ENCODE measurements at regions not wholly inside any gene's neighbourhood (a gene's known extent, or its start where the extent isn't known, plus 50 kb on each side); places are given as distances from the start of the nearest gene placed in this dataset.
A peak's percentile ranks its signal among the peaks of the same experiment; 100 is the strongest.

GRCh38 chr14:83994020-83994419 is 1535.9 kb upstream of the FLRT2 start:
- Histone ChIP-seq H3K27me3 (no peaks in the 10 kb centered on the region), H3K4me1 (no peaks in the 10 kb centered on the region), H3K27ac (no peak overlapping the region), H3K9me3 (no peaks in the 10 kb centered on the region), H3K36me3 (no peaks in the 10 kb centered on the region), H3K4me3 (no peak overlapping the region)
- ATAC-seq (no peak), DNase-seq (no peak)
- WGBS, 4 donors: 86 to 88% (median 87%) methylated on average over 2 of the region's 2 CpGs
- intact Hi-C loops (cut with DNase I): no loop called here
- no peak for TF ChIP-seq POLR2A (IDR thresholded peaks at IDR 0.05)
- TF ChIP-seq CTCF (IDR thresholded peaks at IDR 0.05): no peak

- no peak for TF ChIP-seq CTCF (IDR thresholded peaks at IDR 0.05)
- TF ChIP-seq POLR2A (IDR thresholded peaks at IDR 0.05): no peak
- intact Hi-C loops (cut with DNase I): loop anchor here in 7 of 10 donors (10.0 kb wide), 1 partner anchor 1534 kb away; the partner anchor contains the start of gene FLRT2 (in 7 of the 7)
- H3K27me3 ChIP-seq: no peaks in the 10 kb centered on the region
- H3K36me3 ChIP-seq: no peaks in the 10 kb centered on the region
- no peak overlapping the region for H3K27ac ChIP-seq
- H3K4me1 ChIP-seq: no peaks in the 10 kb centered on the region
- H3K4me3 ChIP-seq: no peak overlapping the region
- DNase-seq: no peak
- ATAC-seq: no peak
- WGBS, 4 donors: 96 to 98% (median 97%) methylated on average over 3 of the region's 3 CpGs
- H3K9me3 ChIP-seq: no peaks in the 10 kb centered on the region
Measured at GRCh38 chr14:84001023-84001422, 1528.9 kb upstream of the FLRT2 start.

DNA sequence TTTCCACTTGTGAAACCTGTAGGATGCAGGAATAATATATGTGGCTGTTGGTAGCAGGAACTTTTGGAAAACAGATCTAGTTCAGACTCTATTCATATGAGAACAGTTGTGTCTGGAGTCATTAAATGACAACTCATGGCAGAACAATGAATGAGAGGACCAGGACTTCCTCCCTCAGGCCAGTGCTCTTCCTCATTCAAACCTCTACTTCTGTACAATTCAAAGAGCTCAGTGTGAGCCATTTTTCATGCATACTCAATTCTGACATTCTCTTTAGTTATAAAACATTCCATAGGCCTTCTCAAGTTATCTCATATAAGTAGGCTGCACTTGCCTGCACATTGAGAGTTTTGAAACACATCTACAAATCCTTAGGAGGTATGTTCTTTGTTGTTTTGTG is 1526.6 kb upstream of the FLRT2 start:
- Histone ChIP-seq H3K27me3 (no peaks in the 10 kb centered on the region), H3K36me3 (no peaks in the 10 kb centered on the region), H3K27ac (no peak overlapping the region), H3K4me3 (no peak overlapping the region), H3K9me3 (no peaks in the 10 kb centered on the region), H3K4me1 (peaks cover 0 to 3% (median 0%) of the 10 kb centered on the region in 12 donors)
- DNase-seq: no peak
- no peak for TF ChIP-seq POLR2A (IDR thresholded peaks at IDR 0.05)
- no peak for TF ChIP-seq CTCF (IDR thresholded peaks at IDR 0.05)
- intact Hi-C loops (cut with DNase I): loop anchor here in 7 of 10 donors (10.0 kb wide), 1 partner anchor 1531 kb away; the partner anchor contains the start of gene FLRT2 (in 7 of the 7)
- ATAC-seq: no peak

- H3K27me3 ChIP-seq: no peaks in the 10 kb centered on the region
- ATAC-seq: peak in 3 of 4 donors; percentile 13 to 62 (median 39)
- WGBS, 4 donors: 35 to 40% (median 37%) methylated on average over 3 of the region's 3 CpGs
- TF ChIP-seq POLR2A (IDR thresholded peaks at IDR 0.05) (no peak), CTCF (IDR thresholded peaks at IDR 0.05) (peak in 7 of 12 donors; percentile 7 to 42 (median 37))
- no peak overlapping the region for H3K27ac ChIP-seq
- H3K4me3 ChIP-seq: no peak overlapping the region
- H3K36me3 ChIP-seq: no peaks in the 10 kb centered on the region
- H3K4me1 ChIP-seq: peaks cover 0 to 10% (median 0%) of the 10 kb centered on the region in 12 donors
- DNase-seq: peak in 2 of 5 donors; percentile 23 to 34
- H3K9me3 ChIP-seq: no peaks in the 10 kb centered on the region
- intact Hi-C loops (cut with DNase I): loop anchor here in 8 of 10 donors (5.0 to 10.0 kb wide), 2 partner anchors 1526 to 1528 kb away; partner anchors contain the start of gene FLRT2 (in 8 of the 8)
Measured at GRCh38 chr14:84006643-84007155, 1523.2 kb upstream of the FLRT2 start.
